ENCODE measurements at regions not wholly inside any gene's neighbourhood (a gene's known extent, or its start where the extent isn't known, plus 50 kb on each side); places are given as distances from the start of the nearest gene placed in this dataset.

GRCh38 chr1:30061292-30062220 lies 661.8 kb downstream of the MATN1 start (continued):
- no peak for TF ChIP-seq SP1 (IDR thresholded peaks at IDR 0.05; ENCODE audit: low read depth)
- TF ChIP-seq, protein P1, sequence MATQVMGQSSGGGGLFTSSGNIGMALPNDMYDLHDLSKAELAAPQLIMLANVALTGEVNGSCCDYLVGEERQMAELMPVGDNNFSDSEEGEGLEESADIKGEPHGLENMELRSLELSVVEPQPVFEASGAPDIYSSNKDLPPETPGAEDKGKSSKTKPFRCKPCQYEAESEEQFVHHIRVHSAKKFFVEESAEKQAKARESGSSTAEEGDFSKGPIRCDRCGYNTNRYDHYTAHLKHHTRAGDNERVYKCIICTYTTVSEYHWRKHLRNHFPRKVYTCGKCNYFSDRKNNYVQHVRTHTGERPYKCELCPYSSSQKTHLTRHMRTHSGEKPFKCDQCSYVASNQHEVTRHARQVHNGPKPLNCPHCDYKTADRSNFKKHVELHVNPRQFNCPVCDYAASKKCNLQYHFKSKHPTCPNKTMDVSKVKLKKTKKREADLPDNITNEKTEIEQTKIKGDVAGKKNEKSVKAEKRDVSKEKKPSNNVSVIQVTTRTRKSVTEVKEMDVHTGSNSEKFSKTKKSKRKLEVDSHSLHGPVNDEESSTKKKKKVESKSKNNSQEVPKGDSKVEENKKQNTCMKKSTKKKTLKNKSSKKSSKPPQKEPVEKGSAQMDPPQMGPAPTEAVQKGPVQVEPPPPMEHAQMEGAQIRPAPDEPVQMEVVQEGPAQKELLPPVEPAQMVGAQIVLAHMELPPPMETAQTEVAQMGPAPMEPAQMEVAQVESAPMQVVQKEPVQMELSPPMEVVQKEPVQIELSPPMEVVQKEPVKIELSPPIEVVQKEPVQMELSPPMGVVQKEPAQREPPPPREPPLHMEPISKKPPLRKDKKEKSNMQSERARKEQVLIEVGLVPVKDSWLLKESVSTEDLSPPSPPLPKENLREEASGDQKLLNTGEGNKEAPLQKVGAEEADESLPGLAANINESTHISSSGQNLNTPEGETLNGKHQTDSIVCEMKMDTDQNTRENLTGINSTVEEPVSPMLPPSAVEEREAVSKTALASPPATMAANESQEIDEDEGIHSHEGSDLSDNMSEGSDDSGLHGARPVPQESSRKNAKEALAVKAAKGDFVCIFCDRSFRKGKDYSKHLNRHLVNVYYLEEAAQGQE (IDR thresholded peaks at IDR 0.05; ENCODE audit: low read depth), result no peak
- TF ChIP-seq ZFX (IDR thresholded peaks at IDR 0.05), result no peak

DNA sequence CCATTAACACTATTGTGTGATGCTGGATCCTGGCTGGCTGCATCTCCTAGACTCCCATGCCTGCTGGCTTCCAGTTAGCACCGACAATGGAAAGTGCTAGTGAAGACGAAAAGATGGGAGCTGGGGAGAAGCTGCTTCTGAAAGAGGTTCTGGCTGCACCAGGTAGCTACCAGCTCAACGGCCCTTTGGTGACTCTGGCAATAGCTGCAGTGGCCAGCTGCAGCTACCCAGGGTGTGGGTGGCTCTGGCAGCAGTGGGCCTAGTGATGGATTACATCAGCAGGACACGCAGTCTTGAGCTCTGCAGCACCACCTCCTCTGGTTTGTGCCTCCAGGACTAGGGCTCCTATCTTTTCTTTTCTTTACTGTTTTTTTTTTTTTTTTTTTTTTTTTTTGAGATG lies 662.6 kb downstream of the MATN1 start:
- H3K9me2 ChIP-seq (ENCODE audit: insufficient read depth), result no peaks in the 10 kb centered on the region
- no peak overlapping the region for H3K27ac ChIP-seq (ENCODE audit: low read depth, low read length)
- H3K4me3 ChIP-seq (replicated peaks in 1 of 2; ENCODE audit: low read depth in 1 of 2, low read length in 2 of 2), result no peak overlapping the region
- no peaks in the 10 kb centered on the region for H3K36me3 ChIP-seq (ENCODE audit: control insufficient read depth in 1 of 2, insufficient read depth in 2 of 2, low read length in 2 of 2)
- intact Hi-C loops (cut with micrococcal nuclease), result no loop called here
- RAD21 ChIA-PET (ENCODE audit: low non-redundant PET in 1 of 2, low total read pairs in 2 of 2, uncharacterized antibody in 2 of 2, unreplicated experiment in 2 of 2), result no interaction called here
- no peaks in the 10 kb centered on the region for H4K20me1 ChIP-seq (ENCODE audit: insufficient read depth)
- H3K4me1 ChIP-seq (ENCODE audit: control insufficient read depth in 1 of 2, insufficient read depth in 2 of 2, low read length in 2 of 2), result peaks cover 0 to 10% of the 10 kb centered on the region in 2 experiments; a peak in 1 of 4 replicates
- no peaks in the 10 kb centered on the region for H3K9me3 ChIP-seq (ENCODE audit: control insufficient read depth in 1 of 2, insufficient read depth in 1 of 2, low read depth in 1 of 2, low read length in 2 of 2)
- BruUV-seq (replicated peaks), result no TSS peak
- no peaks in the 10 kb centered on the region for H3K79me2 ChIP-seq (ENCODE audit: insufficient read depth, low read length)
- H3K9ac ChIP-seq (ENCODE audit: low read length), result no peak overlapping the region
- H3K27me3 ChIP-seq (ENCODE audit: insufficient read depth, low read length), result peaks cover 17% of the 10 kb centered on the region
- CTCF ChIA-PET, result no interaction called here
- TF ChIP-seq POLR2A (IDR thresholded peaks at IDR 0.05; ENCODE audit: borderline replicate concordance, extremely low read depth, insufficient read depth, insufficient read length) (no peak), CEBPB (IDR thresholded peaks at IDR 0.05; ENCODE audit: low read depth) (no peak), ELF1 (IDR thresholded peaks at IDR 0.05; ENCODE audit: borderline replicate concordance, low read depth) (no peak), POLR2AphosphoS5 (IDR thresholded peaks at IDR 0.05; ENCODE audit: low read depth, low read length) (no peak), EZH2phosphoT487 (IDR thresholded peaks at IDR 0.05; ENCODE audit: borderline replicate concordance) (no peak), RAD21 (IDR thresholded peaks at IDR 0.05; ENCODE audit: low read depth) (no peak), FOSL1 (IDR thresholded peaks at IDR 0.05; ENCODE audit: low read depth) (no peak), CBX3 (IDR thresholded peaks at IDR 0.05; ENCODE audit: low read depth) (no peak), SRF (IDR thresholded peaks at IDR 0.05; ENCODE audit: low read depth) (no peak), ZFX (IDR thresholded peaks at IDR 0.05) (no peak), TCF7L2 (IDR thresholded peaks at IDR 0.05; ENCODE audit: borderline replicate concordance, extremely low read depth, insufficient read depth, insufficient read length) (no peak), YY1 (IDR thresholded peaks at IDR 0.05; ENCODE audit: extremely low read depth, insufficient replicate concordance, low read depth, low read length) (no peak), EZH2 (IDR thresholded peaks at IDR 0.05) (no peak), SIN3A (IDR thresholded peaks at IDR 0.05; ENCODE audit: low read depth) (no peak), ZNF274 (IDR thresholded peaks at IDR 0.05; ENCODE audit: low read depth, low read length) (no peak)
- TF ChIP-seq, protein P1 (IDR thresholded peaks at IDR 0.05; ENCODE audit: low read depth), result no peak
- TF ChIP-seq, protein P2, sequence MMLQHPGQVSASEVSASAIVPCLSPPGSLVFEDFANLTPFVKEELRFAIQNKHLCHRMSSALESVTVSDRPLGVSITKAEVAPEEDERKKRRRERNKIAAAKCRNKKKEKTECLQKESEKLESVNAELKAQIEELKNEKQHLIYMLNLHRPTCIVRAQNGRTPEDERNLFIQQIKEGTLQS (IDR thresholded peaks at IDR 0.05), result no peak
- H3K4me2 ChIP-seq (ENCODE audit: low read length), result no peak overlapping the region
- no peak overlapping the region for H2AFZ ChIP-seq (ENCODE audit: low read depth, low read length, poor library complexity, severe bottlenecking)
- ATAC-seq (no peak), DNase-seq (ENCODE audit: low read depth, low spot score) (no peak)
- POLR2A ChIA-PET, result no interaction called here

Data from HCT116 (cell line).